ENCODE measurements at regions not wholly inside any gene's neighbourhood (a gene's known extent, or its start where the extent isn't known, plus 50 kb on each side); places are given as distances from the start of the nearest gene placed in this dataset.
"Not testable (repeated sequence)": the region's sequence is repeated elsewhere in the genome, so short reads cannot be mapped to it uniquely, and the experiment has no call there.

- TF ChIP-seq, protein P1, sequence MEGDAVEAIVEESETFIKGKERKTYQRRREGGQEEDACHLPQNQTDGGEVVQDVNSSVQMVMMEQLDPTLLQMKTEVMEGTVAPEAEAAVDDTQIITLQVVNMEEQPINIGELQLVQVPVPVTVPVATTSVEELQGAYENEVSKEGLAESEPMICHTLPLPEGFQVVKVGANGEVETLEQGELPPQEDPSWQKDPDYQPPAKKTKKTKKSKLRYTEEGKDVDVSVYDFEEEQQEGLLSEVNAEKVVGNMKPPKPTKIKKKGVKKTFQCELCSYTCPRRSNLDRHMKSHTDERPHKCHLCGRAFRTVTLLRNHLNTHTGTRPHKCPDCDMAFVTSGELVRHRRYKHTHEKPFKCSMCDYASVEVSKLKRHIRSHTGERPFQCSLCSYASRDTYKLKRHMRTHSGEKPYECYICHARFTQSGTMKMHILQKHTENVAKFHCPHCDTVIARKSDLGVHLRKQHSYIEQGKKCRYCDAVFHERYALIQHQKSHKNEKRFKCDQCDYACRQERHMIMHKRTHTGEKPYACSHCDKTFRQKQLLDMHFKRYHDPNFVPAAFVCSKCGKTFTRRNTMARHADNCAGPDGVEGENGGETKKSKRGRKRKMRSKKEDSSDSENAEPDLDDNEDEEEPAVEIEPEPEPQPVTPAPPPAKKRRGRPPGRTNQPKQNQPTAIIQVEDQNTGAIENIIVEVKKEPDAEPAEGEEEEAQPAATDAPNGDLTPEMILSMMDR (conservative IDR thresholded peaks at IDR 0.05; ENCODE audit: low read depth, low read length): not testable (repeated sequence)
- TF ChIP-seq EZH2 (IDR thresholded peaks at IDR 0.05; ENCODE audit: low read length, unreplicated experiment): not testable (repeated sequence)
These were observed 162.9 kb upstream of the PRKX start for GRCh38 chrX:3876393-3876792.
